HG02938 (cell line): ENCODE measurements at regions not wholly inside any gene's neighbourhood (a gene's known extent, or its start where the extent isn't known, plus 50 kb on each side); places are given as distances from the start of the nearest gene placed in this dataset.
"Not testable (repeated sequence)": the region's sequence is repeated elsewhere in the genome, so short reads cannot be mapped to it uniquely, and the experiment has no call there.

Source experiments
- ATAC-seq: cut with Tn5 transposase; IDR thresholded peaks from one replicate; pipeline ENCODE4 v1.9.1; 2021; ENCODE audit warnings: mild to moderate bottlenecking, moderate library complexity; ENCODE audit not compliant: unreplicated experiment

DNA sequence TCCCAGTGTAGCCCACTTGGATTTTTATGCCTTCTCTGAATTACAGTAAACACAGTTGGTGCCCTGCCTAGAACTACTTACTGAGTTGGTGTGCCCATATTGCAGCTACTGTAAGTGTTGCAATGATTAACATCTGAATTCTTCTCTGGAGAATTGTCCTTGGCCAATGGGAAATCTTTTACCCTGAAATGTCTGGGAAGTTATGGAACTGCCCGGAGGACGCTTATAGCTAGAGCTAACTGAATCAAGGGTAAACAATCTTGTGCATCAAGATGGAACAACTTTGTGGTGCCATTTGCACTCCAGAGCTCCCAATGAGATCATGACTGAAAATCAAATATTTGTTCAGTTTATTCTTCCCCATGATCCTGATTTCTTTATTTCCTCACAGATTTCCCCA lies 246.7 kb upstream of the CBLB start:
- no peak for ATAC-seq

DNA sequence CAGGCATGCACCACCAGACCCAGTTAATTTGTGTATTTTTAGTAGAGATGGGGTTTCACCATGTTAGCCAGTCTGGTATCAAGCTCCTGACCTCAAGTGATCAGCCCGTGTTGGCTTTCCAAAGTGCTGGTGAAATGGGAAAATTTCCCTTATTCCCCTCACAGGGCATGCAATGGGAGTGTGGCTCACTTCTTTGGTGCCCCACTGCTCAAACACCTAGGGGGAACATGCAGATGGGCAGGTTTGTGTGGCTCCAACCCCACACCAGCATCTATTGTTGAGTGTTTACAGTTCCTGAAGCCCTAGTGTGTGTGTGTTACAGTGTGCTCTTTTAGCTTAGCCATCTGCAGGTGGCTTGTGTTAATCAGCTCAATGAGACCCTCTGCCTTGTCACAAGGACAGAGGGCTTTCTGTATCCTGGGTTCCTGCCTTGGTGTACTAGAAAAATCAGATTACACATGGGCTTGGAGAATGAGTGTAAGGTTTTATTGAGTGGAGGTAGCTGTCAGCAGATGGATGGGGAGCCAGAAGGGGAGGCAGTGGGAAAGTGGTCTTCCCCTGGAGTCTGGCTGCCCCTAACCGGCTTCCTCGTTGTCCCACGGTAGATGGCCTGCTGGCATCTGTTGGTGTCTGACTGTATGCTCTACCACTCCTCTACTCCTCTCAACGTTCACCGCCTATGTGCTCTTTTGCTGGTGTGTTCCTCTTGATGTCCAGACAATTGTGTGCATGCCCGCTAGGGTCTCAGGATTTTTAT lies 248.1 kb upstream of the CBLB start:
- ATAC-seq = no peak

DNA sequence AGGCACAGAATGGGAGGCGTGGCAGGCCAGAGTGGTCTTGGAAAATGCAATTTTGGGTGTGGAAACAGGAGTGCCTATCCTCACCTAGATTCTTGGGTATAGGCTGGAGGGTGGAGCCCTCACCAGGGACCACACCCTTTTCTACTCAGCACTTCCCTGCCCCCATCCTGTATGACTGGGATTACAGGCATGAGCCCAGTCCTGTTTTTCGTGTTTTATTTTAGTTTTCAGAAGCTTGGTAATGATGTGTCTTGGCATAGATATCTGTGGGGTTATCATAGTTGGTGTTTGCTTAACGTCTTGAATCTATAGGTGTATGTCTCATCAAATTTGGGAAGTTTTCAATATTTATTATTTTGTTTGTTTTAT lies 248.7 kb upstream of the CBLB start:
- no peak for ATAC-seq

DNA sequence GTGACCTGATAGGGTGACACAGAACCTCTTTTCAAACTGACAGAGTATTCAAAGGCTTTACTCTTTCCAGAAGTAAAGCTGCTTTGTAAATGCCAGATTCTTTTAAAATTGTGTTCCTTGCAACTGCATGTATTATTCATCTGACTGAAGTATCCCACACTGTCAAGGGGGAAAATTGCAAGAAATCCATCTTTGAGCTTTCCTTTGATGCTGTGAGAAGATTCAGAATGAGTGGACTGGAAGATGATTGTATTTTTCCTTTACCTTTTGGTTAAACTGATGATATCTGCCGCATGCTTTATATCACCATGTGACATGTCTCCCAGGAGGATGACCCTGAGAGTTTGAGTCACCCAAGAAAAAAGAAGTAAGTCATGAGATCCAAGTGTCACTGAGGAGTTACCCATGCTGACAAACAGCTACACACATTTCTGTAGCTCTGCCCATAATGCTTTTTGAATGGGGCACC lies 250.8 kb upstream of the CBLB start:
- no peak for ATAC-seq

DNA sequence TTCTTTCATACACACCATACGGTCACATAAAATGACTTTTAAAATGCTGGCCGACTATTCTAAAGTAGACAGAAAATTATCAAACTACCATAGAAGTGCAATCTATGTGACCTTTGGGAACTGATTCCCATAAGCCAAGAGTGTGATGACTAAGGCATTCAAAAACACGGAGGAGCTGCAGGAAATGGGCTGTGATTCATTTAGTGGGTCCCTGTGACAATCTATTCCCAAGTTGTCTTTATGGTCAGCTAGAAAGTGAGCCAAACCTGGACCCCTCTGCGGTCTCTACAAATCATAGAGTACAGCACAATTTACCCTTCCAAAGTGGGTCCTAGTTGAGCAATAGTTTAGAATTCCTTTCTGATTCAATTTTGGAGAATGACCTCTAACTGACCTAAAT lies 251.5 kb upstream of the CBLB start:
- no peak for ATAC-seq

DNA sequence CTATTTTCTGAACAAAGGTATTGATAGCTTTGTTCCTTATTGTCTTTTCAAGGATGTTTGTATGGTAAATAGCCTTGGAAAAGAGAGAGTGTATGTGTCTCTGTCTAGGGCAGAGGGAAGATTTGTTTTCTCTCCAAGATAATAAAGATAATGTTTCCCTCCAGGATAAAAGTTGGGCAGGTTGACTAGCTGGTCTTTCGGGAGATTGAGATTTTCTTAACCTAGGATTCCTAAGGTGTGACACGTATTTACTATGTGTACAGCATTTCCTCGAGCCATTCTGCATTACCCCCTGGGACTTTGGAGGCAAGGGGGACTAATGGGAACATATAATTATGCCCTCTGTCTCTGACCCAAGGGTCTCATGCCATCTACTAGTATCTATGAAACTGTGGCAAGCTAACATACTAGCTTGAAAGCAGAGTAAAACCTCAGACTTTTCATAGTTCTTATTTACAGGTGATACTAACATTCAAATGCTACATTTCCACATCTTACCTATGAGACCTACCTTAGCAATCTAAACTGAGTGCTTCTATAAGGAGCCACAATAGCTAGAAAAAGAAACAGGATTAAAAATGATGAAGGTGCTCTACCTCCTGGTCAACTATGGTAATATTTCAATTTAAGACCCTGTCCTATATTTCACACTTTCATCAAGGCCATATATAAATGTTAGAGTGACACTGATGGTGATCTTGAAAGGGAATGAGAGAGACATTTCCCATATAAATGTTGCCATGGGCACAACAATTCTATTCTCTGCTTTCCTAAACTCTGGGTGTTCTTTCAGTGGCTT lies 252.9 kb upstream of the CBLB start:
- ATAC-seq = no peak

DNA sequence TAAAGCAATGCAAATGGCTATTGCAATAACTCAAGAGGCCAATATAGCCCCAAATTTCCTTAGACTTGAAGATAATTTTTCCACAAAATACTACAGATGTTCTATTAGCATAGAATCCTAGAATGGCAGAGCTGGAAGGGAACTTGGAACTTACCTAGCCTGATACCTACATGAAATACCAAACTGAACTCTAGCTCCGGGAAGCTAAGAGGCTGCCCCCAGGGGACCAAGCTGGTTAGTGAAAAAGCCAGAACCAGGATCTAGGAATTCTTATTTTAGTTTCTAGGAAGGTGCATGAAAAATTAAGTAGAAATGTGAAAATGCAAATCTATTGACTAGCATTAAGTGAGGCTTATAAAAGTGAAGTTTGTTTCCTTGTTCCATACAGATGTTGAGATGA lies 256.0 kb upstream of the CBLB start:
- ATAC-seq = no peak

DNA sequence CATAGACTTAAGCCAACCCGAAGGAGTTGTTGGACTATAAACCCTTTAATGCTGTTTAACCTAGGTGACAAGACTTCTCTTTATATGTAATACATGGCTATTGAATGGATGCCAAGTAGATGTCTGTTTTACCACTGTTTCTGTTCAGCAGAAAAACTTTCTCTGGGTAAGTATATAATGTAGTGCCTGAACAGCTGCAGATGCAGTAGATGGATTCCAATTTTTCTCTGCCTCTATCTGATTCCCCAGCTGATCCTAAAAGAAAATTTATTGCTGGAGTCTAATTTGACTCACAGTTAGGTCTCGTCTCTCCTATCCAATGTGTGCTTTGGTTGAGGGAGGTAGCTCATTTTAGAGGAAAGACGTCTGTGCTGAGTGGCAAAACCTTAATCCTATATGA lies 256.5 kb upstream of the CBLB start:
- no peak for ATAC-seq

DNA sequence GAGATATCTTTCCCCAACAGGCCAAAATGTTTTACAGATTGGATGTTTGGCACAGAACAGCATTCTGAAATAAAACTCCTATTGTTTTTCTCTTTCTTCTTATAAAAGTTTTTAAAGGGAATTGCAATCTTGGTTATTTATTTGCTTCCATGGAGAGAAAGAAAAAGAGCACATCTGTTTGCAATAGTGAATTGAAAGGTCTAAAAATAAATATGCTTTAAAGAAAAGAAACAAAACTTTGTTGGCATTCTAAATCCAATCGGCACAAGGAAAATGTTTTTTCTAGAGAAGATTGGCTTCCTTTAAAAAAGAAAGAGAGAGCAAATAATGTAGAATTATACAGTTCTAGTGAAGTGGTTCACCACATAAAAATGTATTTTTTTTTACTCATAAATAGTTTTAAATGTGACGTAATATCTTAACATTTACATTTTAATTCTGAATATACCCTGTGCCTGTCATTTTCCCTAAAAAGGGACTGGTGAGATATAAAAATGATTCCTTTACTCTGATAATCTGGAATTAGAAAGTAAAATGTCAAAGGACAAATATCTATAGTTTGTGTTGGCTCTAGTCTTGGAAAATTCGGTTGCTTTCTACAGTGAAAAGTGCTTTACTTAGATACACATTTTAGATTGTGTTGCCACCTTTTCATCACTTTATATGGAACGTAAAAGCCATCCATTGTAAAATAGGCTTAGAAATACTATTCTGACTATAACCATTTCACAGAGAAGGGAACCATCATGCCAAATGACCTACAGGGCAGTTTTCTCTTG lies 257.4 kb upstream of the CBLB start:
- ATAC-seq = no peak

DNA sequence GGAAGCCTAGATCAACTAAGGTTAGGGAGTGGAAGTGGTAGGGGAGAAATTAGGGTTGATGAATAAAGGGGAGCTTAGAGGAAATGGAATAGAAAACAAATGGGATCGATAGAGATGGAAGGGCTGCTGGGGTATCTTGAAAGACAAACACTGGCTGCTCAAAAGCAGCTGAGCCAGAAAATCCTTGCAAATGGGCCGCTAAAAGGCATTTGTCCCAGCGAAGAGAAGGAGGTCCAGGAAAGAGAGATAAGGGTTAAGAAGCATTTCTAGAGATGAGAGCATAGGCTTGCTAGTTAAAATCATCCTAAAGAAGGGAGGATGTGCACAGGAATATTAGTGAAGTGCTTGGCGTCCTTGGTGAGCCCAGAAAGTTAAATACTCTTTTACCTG lies 258.0 kb upstream of the CBLB start:
- ATAC-seq = no peak

DNA sequence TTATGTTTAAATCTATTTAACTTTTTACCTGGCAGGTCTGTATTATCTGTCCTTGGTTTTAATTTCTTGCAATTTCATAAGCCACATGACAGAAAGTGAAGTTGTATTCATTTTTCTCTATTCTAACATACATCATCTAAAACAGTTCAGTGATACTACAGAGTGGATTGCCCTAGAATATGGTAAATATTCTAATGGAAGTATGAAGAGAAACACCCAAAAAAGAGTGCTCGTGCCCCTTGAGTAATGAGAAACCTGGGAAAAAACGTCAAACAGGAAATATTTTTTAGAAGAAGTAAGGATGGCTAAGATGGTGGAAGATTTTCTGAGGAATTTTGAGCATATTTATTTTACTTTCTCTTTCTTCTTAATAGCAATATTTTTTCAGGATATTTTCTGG lies 261.1 kb upstream of the CBLB start:
- ATAC-seq = no peak

DNA sequence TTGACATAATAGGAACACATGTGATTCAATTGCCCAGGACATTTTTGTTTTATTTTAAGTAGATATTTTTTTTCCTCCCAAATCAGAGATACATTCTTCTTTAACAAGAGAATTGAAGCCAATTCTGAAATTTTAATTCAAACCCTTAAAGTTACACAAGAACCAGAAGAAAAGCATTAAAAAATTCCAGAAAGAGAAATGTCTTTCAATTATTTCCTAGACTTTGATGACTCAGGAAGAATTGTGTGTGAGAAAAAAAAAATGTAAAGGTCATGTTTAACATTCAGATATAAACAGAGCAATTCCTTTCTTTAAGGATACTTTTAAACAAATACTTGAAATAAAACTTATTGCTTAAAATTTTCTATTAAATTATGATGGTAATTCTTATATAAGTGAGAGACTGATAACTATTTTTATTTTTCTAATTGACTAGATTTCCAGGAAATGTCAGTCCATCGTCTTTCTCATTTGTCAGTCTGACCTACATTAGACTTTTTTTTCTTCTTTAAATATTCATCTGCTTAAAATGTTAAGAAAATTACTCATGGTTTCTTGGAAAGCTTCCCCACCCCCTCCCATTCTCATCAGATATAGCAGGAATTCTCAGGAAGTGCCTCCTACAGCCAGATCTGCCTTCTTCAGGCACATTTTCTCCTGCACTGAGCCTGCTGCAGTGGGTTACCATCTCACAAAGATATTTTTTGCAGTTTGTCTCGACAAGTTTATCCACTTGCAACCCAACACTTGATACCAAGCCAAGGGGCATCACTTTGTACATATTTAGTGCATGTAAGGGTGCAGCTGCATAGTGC lies 261.8 kb upstream of the CBLB start:
- no peak for ATAC-seq

DNA sequence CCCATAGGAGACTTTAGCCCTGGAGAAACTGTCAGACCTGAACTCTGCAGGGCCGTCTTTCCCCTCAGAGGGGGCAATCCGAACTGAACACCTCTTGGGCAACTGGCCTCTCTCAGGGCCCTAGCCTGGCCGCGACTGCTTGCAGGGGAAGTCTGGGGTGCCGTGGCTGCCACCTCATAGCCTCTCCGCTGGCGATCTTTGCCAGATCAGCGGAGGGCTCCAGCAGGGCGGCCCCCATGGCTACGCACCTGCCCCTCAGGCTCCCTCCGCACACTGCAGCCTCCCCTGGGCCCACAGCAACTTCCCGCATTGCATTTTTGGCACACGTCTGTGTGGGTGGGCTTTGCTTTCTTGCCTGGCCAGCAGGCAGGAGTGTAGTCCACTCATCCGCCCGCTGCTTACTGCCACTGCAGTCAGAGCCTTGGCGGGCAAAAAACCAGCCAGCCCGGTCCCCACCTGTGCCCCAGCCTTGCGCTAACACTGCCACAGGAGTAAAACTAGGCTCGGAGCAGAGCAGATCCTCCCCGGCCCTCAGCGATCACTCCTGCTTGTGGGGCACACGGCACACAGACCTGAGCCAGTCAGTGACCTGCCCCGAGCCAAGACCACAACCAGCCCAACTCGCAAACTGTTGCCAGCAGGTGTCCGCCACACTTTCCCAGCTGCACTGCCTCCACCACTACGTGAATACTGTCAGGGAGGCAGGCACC lies 266.8 kb upstream of the CBLB start:
- ATAC-seq = no peak

DNA sequence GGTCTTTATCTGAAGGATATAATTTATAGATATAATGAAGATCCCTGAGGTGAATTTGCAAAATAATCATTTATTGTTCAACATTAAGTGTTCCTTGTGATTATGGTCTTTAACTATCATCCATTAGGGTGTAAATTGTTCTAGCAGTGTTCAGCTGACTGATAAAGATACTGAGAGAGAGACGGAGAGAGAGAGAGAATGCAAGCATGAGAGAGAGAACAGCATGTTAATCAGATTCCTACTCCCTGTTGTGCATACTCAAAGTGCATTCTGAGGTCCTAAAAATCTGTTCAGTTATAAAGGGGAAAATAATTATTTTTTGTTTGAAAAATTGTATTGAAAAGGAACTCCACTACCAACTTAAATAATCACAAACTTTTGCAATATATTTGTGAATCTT lies 271.0 kb upstream of the CBLB start:
- no peak for ATAC-seq

DNA sequence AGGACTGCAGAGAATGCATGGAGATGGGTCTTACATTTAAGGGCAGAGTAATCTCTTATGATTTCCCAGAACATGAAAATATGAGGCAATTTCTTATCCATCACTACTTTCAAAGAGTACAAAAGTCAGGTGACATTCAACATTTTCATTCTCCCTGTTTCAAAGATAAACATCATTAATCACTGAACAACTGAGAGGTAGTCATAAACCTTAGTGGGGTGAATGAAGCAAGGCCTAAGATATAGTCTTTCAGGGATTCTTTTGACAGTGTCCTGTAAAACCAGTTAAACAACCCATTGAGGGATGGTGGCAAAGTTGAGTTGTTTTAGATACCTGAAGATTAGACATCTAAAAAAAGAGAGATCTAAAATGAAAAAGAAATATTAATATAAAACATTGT lies 271.6 kb upstream of the CBLB start:
- ATAC-seq = no peak

DNA sequence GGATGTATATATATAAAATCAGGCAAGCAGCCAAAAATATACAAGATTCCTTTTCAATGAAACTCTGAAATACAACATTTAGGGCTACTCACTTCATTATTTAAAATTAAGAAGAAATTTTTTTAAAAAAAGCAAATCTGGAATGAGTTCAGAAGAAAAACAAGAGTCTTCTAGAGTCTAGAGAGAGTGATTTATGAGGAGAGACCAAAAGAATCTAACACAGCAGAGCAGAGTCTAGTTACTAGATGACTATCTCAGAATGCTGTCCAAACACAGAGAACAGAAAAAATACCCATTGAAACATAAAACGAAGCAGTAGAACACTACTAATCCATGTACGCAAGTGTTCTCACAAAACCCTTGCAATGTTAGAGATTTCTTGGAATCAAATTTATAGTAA lies 275.2 kb upstream of the CBLB start:
- no peak for ATAC-seq

DNA sequence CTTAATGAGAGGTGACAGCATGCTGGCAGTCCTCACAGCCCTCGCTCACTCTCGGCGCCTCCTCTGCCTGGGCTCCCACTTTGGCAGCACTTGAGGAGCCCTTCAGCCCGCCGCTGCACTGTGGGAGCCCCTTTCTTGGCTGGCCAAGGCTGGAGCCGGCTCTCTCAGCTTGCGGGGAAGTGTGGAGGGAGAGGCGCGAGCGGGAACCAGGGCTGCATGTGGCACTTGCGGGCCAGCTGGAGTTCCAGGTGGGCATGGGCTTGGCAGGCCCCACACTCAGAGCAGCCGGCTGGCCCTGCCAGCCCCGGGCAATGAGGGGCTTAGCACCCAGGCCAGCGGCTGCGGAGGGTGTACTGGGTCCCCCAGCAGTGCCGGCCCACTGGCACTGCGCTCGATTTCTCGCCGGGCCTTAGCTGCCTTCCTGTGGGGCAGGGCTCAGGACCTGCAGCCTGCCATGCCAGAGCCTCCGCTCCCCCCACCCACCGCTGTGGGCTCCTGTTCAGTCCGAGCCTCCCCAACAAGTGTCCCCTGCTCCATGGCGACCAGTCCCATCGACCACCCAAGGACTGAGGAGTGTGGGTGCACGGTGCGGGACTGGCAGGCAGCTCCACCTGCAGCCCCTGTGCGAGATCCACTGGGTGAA lies 279.7 kb upstream of the CBLB start:
- not testable (repeated sequence) for ATAC-seq

DNA sequence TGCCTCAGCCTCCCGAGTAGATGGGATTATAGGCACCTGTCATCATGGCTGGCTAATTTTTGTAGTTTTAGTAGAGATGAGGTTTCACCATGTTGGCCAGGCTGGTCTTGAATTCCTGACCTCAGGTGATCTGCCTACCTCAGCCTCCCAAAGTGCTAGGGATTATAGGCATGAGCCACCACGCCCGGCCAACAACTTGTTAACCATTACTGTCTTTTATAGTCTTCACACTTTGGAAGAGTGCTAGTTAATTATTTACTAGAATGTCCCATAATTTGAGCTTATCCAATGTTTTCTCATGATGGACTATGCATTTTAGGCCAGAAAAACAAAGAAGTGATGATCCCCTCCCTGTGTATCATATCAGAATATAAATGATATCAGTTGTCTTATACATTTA lies 288.6 kb upstream of the CBLB start:
- ATAC-seq = no peak

DNA sequence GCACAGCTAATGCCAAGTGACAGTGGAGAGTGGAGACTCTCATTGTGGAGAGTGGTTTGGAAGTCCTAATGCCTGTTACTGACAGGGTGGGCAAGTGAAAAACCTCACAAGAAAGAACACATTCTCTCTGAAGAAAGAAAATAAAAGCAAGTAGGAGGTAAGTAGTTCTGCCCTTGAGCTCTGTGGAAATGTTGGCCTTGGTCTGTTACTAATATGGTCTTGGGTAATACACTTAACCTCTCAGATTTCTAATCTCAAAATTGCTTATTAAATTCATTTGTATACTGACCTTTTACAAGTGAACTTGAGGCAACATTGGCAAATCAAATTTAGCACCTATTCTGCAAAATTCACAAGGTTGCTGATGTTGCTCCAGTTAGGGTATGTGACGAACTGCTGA lies 291.6 kb upstream of the CBLB start:
- no peak for ATAC-seq

DNA sequence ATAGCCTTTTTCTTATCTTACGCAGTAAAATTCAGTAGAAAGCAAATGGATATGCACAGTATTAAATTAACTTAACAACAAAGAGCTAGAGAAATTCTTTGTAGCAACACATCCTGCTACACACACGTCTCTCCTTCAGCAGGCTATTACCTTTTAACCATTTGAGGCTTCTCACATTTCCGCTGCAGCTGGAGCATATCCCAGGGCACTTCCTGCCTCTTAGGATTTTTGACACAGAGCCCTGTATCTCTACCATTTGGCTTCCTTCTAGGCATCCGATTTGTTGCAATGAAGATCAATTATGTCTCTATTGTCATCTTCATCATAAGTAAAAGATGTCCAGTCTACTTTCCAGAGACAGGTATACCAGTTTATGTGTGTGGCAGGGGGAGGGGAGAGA lies 292.4 kb upstream of the CBLB start:
- no peak for ATAC-seq
